HL-60 (cell line): ENCODE measurements at regions not wholly inside any gene's neighbourhood (a gene's known extent, or its start where the extent isn't known, plus 50 kb on each side); places are given as distances from the start of the nearest gene placed in this dataset.

Source experiments
- POLR2AphosphoS5 ChIP-seq: IDR thresholded peaks from 2 replicates; pipeline ENCODE4 v1.6.1; 2012; ENCODE audit warnings: low read depth
- TF ChIP-seq, protein P1 (sequence below): IDR thresholded peaks from one replicate; pipeline ENCODE4 v1.5.1; 2011; ENCODE audit warnings: low read length, control low read depth, inconsistent platforms; ENCODE audit not compliant: insufficient read depth

DNA sequence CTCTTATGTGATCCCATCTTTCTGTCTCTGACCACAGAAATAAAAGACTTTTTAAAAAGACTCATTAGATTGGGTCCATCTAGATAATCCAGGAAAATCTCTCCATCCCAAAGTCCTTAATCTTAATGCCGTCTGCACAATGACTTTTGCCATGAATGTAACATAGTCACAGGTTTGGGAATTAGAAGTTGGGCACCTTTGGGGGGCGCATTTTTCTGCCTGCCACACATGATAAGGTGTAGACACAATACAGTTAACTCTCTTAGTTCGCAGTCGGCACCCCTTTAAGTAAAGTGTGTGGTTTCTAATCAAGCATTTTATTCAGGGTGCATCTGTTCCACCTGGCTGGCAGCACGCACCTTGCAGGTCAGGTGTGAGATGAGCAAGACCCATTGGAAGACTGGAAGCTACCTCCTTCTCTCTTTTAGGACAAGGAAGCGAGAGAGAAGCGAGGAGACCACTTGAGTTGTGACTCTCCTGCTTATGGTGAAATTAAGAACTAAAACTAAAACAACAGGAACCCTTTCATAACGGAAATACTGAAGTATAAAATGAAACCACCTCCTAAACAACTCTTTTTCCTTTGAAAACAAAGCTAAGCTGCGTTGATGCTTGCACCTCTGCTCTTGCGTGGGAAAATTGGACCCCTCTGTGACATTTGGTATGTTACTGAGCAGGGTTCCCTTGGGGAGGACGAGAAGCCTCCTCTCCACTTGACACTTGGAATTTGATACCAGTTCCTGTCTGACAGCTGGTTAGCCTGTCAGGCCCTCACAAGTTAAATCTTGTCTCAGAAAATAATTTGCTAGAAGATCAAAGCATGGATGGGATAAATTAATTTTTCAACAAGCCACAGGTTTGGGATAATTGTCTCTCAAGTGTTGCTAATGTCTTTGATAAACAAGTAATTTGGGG lies 304.6 kb upstream of the DMRT1 start:
- TF ChIP-seq, protein P1, sequence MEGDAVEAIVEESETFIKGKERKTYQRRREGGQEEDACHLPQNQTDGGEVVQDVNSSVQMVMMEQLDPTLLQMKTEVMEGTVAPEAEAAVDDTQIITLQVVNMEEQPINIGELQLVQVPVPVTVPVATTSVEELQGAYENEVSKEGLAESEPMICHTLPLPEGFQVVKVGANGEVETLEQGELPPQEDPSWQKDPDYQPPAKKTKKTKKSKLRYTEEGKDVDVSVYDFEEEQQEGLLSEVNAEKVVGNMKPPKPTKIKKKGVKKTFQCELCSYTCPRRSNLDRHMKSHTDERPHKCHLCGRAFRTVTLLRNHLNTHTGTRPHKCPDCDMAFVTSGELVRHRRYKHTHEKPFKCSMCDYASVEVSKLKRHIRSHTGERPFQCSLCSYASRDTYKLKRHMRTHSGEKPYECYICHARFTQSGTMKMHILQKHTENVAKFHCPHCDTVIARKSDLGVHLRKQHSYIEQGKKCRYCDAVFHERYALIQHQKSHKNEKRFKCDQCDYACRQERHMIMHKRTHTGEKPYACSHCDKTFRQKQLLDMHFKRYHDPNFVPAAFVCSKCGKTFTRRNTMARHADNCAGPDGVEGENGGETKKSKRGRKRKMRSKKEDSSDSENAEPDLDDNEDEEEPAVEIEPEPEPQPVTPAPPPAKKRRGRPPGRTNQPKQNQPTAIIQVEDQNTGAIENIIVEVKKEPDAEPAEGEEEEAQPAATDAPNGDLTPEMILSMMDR, result no peak
- no peak for TF ChIP-seq POLR2AphosphoS5
